HG03060 (cell line): ENCODE measurements at regions not wholly inside any gene's neighbourhood (a gene's known extent, or its start where the extent isn't known, plus 50 kb on each side); places are given as distances from the start of the nearest gene placed in this dataset.

ENCODE experiments used
- ATAC-seq: cut with Tn5 transposase; IDR thresholded peaks from one replicate; pipeline ENCODE4 v1.9.1; 2021; ENCODE audit warnings: low read depth, moderate number of reproducible peaks; ENCODE audit not compliant: unreplicated experiment

- ATAC-seq, result no peak
These were observed 575.7 kb upstream of the CDH5 start for GRCh38 chr16:65790768-65791167.

GRCh38 chr16:65789161-65789945 is 577.1 kb upstream of the CDH5 start:
- no peak for ATAC-seq

- ATAC-seq, result no peak
These were observed 577.9 kb upstream of the CDH5 start for GRCh38 chr16:65788434-65789140.

GRCh38 chr16:65787921-65788320 is 578.6 kb upstream of the CDH5 start:
- no peak for ATAC-seq

GRCh38 chr16:65786916-65787315 is 579.6 kb upstream of the CDH5 start:
- no peak for ATAC-seq

GRCh38 chr16:65783709-65784474 is 582.6 kb upstream of the CDH5 start:
- ATAC-seq, result no peak

- ATAC-seq, result no peak
These were observed 583.6 kb upstream of the CDH5 start for GRCh38 chr16:65782611-65783600.

GRCh38 chr16:65781855-65782254 is 584.6 kb upstream of the CDH5 start:
- no peak for ATAC-seq

- no peak for ATAC-seq
These were observed 585.1 kb upstream of the CDH5 start for GRCh38 chr16:65781363-65781762.

- no peak for ATAC-seq
These were observed 587.3 kb upstream of the CDH5 start for GRCh38 chr16:65779201-65779600.

GRCh38 chr16:65776639-65777183 is 589.8 kb upstream of the CDH5 start:
- ATAC-seq, result no peak

GRCh38 chr16:65775829-65776228 is 590.7 kb upstream of the CDH5 start:
- no peak for ATAC-seq

GRCh38 chr16:65774350-65774749 is 592.1 kb upstream of the CDH5 start:
- no peak for ATAC-seq

- no peak for ATAC-seq
These were observed 593.1 kb upstream of the CDH5 start for GRCh38 chr16:65773301-65773874.

GRCh38 chr16:65772134-65772732 is 594.3 kb upstream of the CDH5 start:
- no peak for ATAC-seq

- ATAC-seq, result no peak
These were observed 594.8 kb upstream of the CDH5 start for GRCh38 chr16:65771707-65772106.

- no peak for ATAC-seq
These were observed 595.7 kb upstream of the CDH5 start for GRCh38 chr16:65770752-65771151.

GRCh38 chr16:65769776-65770438 is 596.6 kb upstream of the CDH5 start:
- ATAC-seq, result no peak

GRCh38 chr16:65769055-65769465 is 597.4 kb upstream of the CDH5 start:
- ATAC-seq, result no peak
